ENCODE measurements at regions not wholly inside any gene's neighbourhood (a gene's known extent, or its start where the extent isn't known, plus 50 kb on each side); places are given as distances from the start of the nearest gene placed in this dataset.

DNA sequence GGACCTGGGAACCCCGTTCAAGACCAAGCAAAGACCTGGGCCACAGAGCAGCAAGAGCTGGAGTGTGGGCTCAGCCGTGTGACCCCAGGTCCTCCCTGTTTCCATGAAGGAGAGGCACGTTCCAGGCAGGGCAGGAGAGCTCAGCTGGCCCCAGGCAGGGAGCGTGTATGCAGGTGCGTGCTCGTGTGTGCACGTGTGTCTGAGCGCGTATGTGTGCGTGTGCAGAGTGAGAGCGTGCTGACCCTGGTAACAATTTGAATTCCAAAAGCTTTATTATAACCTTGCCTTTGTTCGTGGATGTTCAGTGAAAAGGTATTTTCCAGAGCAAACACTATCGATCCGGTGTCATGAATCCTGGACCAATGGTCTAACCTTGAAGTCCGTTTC is 54.6 kb downstream of the FOXL3 start:
- no peak for ATAC-seq
- no peak overlapping the region for H3K27ac ChIP-seq
- no peaks in the 10 kb centered on the region for H3K4me1 ChIP-seq
- H3K36me3 ChIP-seq: no peaks in the 10 kb centered on the region
- no peaks in the 10 kb centered on the region for H3K9me3 ChIP-seq
- TF ChIP-seq, protein P1, sequence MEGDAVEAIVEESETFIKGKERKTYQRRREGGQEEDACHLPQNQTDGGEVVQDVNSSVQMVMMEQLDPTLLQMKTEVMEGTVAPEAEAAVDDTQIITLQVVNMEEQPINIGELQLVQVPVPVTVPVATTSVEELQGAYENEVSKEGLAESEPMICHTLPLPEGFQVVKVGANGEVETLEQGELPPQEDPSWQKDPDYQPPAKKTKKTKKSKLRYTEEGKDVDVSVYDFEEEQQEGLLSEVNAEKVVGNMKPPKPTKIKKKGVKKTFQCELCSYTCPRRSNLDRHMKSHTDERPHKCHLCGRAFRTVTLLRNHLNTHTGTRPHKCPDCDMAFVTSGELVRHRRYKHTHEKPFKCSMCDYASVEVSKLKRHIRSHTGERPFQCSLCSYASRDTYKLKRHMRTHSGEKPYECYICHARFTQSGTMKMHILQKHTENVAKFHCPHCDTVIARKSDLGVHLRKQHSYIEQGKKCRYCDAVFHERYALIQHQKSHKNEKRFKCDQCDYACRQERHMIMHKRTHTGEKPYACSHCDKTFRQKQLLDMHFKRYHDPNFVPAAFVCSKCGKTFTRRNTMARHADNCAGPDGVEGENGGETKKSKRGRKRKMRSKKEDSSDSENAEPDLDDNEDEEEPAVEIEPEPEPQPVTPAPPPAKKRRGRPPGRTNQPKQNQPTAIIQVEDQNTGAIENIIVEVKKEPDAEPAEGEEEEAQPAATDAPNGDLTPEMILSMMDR (IDR thresholded peaks at IDR 0.05): no peak
- intact Hi-C loops (cut with DNase I): no loop called here
- H3K4me3 ChIP-seq: no peak overlapping the region
- H3K27me3 ChIP-seq (ENCODE audit: low read depth): no peaks in the 10 kb centered on the region
- no peak for DNase-seq

DNA sequence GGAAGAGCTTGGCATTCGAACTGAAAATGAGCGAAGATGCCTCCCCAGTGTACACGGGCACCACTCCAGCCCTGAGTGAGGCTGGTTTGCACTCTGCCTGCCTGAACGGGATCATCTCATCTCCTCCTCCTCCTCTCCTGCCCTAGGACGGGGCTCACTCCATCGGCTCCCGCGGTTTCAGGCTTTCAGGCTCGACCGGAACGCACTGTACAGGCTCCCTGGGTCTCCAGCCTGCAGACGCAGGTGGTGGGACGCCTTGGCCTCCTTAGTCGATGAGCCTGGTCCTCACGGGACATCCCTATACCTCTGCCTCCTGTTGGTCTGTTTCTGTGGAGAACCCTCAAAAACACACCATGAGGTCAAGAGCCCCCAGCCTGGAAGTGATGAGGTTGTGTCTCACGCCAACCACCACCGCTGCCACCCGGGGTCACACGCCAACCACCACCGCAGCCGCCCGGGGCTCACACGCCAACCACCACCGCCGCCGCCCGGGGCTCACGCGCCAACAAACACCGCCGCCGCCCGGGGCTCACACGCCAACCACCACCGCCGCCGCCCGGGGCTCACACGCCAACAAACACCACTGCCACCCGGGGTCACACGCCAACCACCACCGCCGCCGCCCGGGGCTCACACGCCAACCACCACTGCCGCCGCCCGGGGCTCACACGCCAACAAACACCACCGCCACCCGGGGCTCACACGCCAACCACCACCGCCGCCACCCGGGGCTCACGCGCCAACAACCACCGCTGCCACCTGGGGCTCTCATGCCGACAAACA is 56.3 kb downstream of the FOXL3 start:
- intact Hi-C loops (cut with DNase I): no loop called here
- Histone ChIP-seq H3K27me3 (ENCODE audit: low read depth) (no peaks in the 10 kb centered on the region), H3K27ac (no peak overlapping the region), H3K4me1 (peaks cover 2% of the 10 kb centered on the region), H3K9me3 (no peaks in the 10 kb centered on the region), H3K36me3 (no peaks in the 10 kb centered on the region), H3K4me3 (no peak overlapping the region)
- TF ChIP-seq, protein P1 (IDR thresholded peaks at IDR 0.05): no peak
- DNase-seq (no peak), ATAC-seq (no peak)

DNA sequence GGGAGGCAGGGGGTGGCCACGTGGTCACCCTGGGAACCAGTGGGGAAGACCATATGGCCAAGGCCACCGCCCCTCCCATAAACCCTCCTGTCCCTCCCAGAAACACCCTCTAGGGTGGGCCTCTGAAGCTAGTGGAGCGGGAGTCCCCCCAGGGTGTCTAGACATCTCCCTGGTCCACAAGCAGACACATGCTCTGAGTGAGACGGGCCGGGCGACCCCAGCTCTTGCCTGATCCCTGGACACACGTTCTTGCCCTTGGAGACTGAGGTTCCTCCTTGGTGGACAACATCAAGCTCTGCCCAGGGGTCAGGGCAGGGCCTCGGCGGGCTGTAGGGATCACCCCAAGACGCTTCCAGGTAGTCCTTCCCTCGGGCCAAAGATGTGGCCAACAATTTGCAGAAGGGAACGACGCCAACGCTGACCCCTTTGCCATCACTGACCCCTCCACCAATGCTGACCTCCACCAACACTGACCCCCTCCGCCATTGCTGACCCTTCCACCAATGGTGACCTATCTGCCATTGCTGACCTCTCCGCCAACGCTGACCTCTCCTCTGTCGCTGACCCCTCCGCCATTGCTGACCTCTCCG is 57.1 kb downstream of the FOXL3 start:
- no peaks in the 10 kb centered on the region for H3K9me3 ChIP-seq
- no peak for ATAC-seq
- no peak overlapping the region for H3K4me3 ChIP-seq
- H3K27ac ChIP-seq: no peak overlapping the region
- peaks cover 10% of the 10 kb centered on the region for H3K4me1 ChIP-seq
- DNase-seq: no peak
- TF ChIP-seq, protein P1 (IDR thresholded peaks at IDR 0.05): no peak
- intact Hi-C loops (cut with DNase I): no loop called here
- peaks cover 6% of the 10 kb centered on the region for H3K27me3 ChIP-seq (ENCODE audit: low read depth)
- H3K36me3 ChIP-seq: no peaks in the 10 kb centered on the region

DNA sequence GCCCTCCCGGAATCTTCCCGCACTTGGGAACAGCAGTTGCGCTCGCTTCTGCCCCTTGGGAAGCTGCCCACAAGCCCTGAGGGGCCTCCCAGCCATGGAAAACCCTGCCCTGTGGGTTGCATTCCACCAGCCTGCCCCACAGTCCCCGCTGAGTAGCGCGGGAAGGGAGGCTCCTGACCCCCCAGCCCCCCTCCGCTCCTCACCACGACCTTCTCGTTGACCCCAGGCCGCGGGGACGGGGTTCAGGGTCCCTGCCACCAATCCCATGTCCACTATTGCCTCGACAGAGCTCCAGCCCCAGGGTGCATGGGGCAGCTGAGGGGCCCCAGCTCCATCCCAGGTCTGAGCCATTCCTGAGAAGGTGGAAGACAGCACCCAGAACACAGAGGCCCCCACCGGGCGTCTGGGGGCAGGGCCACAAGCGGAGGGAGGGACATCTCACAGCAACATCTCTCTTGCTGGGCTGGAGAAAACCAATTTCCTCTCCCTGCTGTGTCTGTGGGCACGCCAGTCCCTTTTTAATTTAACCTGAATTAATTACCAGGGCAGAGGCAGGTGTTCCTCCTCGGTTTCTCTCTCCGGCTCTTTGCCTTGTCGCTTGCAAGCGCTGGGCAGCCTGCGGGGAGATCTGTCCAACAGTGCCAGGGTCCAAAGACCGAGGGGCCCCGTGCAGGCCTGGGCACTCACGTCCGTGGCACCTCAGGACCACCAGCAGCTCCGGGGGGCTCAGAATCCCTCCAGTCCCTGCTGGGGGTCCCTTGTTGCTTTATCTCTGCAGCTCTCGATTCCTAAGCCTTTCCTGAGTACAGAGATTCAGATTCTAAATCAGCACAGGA is 57.9 kb downstream of the FOXL3 start:
- Histone ChIP-seq H3K27ac (no peak overlapping the region), H3K4me1 (peaks cover 10% of the 10 kb centered on the region), H3K36me3 (no peaks in the 10 kb centered on the region), H3K4me3 (no peak overlapping the region), H3K27me3 (ENCODE audit: low read depth) (peaks cover 6% of the 10 kb centered on the region), H3K9me3 (no peaks in the 10 kb centered on the region)
- TF ChIP-seq, protein P1 (IDR thresholded peaks at IDR 0.05): no peak
- intact Hi-C loops (cut with DNase I): no loop called here
- ATAC-seq (no peak), DNase-seq (no peak)

DNA sequence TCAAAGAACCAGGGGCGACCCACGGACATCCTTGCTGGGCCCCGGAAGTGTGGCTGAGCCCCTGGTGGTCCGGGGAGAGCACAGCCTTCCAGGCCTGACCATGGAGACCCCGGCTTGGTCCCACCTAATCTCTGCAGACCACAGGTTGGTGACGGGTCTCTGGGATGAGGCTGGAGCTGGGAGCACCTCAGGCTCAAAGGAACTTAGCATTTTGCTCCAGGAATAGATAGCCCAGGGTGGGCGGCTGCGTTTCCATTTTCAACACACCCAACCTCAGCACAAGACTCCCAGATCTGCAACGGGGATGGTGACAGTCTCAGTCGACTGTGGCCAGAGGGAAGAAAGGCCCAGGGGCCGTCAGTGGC is 58.5 kb downstream of the FOXL3 start:
- TF ChIP-seq, protein P1 (IDR thresholded peaks at IDR 0.05): no peak
- DNase-seq (no peak), ATAC-seq (no peak)
- no peak overlapping the region for H3K27ac ChIP-seq
- H3K36me3 ChIP-seq: no peaks in the 10 kb centered on the region
- H3K4me3 ChIP-seq: no peak overlapping the region
- no peaks in the 10 kb centered on the region for H3K9me3 ChIP-seq
- peaks cover 10% of the 10 kb centered on the region for H3K4me1 ChIP-seq
- intact Hi-C loops (cut with DNase I): no loop called here
- H3K27me3 ChIP-seq (ENCODE audit: low read depth): peaks cover 6% of the 10 kb centered on the region

Data from lower lobe of right lung (tissue), 2 donors.